HG02870 (cell line): ENCODE measurements at regions not wholly inside any gene's neighbourhood (a gene's known extent, or its start where the extent isn't known, plus 50 kb on each side); places are given as distances from the start of the nearest gene placed in this dataset.

ENCODE experiments used
- ATAC-seq: cut with Tn5 transposase; IDR thresholded peaks from one replicate; pipeline ENCODE4 v1.9.1; 2021; ENCODE audit warnings: mild to moderate bottlenecking, moderate library complexity; ENCODE audit not compliant: unreplicated experiment

- no peak for ATAC-seq
Measured at GRCh38 chr16:50932348-50932935, 190.6 kb downstream of the CYLD start.

DNA sequence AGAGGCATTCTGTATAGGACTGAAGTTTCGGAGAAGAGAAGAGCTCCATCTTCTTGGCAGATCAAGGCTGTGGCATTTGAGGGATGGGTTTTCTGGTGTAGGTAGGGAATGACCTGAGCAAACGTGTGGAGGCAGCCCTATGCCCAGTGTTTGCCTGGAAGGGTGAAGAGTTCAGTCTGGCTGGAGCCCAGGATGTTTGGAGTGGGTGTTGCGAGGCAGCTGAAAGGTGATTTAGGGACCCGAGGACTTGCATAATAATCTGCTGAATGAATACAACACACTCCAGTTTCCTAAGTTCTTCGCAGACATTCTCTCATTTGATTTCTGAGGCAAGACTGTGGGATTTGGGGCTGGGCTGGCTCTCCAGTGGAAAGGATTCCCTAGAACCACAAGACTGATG, 186.2 kb downstream of the CYLD start:
- ATAC-seq: no peak

GRCh38 chr16:50925758-50926357, 184.0 kb downstream of the CYLD start:
- ATAC-seq: no peak

GRCh38 chr16:50924759-50925545, 183.1 kb downstream of the CYLD start:
- no peak for ATAC-seq

- ATAC-seq: no peak
Measured at GRCh38 chr16:50917950-50918703, 176.2 kb downstream of the CYLD start.

DNA sequence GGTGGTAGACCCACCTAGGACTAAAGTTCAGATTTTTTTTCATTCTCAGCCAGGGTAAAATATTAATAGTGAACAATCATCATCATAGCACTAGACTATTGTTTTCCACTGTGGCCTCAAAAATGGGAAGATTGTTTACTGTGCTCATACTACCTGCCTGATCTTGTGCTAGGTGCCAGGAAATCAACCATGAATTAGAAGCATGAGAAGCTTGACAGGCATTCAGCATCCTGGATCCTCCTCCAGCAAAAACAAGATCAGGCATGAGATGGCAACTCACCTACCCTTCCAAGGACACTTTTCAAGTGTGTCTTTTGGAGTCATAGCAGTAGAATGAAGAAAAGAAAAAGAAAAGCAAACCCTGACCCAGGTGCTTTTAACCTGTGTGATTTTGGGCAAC, 174.2 kb downstream of the CYLD start:
- no peak for ATAC-seq

DNA sequence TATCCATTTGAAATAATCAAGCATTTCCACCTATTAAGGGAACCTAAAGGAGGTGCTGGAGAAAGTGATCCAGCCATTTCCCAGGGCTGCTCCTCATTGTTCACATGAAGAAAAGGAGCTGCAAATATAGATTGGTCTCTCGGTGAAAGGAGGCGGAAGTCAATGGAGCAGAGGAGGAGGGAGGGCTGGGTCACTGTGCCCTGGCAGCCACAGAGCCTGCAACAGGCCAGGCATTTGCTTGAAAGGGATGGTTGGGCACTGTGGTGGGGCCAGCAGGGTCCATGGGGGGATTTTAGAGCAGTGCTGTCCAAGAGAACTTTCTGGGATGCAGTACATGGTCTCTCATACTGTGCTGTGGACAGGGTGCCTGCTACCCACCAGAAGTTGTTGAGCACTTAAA, 173.2 kb downstream of the CYLD start:
- ATAC-seq: no peak

GRCh38 chr16:50910736-50911100, 168.8 kb downstream of the CYLD start:
- ATAC-seq: no peak

DNA sequence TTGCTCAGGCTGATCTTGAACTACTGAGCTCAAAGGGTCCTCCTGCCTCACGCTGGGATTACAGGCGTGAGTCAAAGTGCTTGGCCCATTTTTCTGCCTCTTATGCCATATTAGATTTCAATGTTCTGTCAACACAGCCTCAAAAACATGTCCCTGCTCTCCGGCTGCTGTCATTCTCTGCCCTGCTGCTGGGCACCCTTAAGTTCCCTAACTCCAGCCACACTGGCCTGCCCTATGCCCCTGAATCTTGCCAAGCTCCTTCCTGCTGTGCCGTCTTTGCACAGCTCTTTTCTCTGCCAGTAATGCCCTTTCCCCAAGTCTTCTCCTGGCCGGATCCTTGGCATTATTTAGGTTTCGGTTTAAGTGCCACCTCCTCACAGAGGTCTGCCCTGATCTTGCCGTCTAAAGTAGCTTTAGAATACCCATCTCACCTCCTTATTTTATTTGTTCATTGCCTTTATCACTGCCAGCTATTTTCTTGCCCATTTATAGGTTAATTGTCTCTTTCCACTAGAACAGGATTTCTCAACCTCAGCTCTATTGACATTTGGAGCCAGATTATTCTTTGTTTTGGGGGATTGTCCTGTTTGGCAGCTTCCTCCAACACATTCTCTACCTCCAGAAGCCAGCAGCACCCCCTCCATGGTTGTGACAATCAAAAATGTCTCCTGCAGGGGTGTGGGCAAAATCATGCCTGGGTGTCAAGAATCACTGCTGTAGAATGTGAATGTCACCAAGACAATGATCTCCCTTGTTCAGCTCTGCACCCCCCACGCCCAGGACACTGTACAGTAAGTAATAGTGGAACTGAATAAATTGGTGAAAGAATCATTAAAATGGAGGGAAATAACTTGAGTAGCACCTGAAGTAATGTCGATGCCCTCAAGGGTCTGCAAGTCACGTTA, 168.2 kb downstream of the CYLD start:
- ATAC-seq: no peak

GRCh38 chr16:50908468-50908867, 166.6 kb downstream of the CYLD start:
- ATAC-seq: no peak

- ATAC-seq: no peak
Measured at GRCh38 chr16:50906454-50906853, 164.6 kb downstream of the CYLD start.

DNA sequence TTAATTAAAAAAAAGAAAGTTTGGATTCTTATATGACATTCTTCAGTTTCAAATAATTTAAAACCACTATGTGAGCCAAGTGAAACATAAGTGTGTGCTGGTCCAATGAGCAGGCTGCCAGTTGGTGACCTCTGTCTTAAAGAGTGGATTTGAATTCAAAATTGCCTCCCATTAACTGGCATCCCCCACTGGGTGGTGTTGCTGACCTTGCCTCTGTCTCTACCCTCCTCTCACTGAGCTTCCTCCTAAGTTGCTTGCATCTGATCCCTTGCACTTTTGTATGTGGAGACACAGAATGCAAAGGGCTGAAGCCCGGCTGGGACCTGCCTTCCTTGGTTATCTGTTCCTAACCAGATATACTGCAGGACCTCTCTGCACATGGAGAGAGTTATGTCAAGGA, 160.6 kb downstream of the CYLD start:
- ATAC-seq: no peak

DNA sequence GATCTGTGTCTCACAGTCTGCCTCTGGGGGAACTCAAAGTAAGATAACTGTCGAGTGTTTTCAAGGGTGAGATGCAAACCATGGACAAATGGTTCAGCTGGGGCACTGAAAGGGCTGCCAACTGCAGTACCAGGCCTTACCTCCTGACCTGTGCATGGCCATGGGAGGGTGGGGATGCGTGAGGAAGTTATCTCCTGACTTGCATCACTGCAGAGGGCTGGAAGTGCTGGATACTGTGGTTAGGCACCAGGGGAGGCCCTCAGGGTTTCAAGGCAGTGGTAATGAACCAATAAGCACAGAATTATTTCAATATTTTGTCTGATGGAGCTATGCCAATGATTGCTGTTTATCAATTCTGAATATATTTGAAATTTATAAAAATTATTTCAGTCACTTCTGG, 159.2 kb downstream of the CYLD start:
- no peak for ATAC-seq

DNA sequence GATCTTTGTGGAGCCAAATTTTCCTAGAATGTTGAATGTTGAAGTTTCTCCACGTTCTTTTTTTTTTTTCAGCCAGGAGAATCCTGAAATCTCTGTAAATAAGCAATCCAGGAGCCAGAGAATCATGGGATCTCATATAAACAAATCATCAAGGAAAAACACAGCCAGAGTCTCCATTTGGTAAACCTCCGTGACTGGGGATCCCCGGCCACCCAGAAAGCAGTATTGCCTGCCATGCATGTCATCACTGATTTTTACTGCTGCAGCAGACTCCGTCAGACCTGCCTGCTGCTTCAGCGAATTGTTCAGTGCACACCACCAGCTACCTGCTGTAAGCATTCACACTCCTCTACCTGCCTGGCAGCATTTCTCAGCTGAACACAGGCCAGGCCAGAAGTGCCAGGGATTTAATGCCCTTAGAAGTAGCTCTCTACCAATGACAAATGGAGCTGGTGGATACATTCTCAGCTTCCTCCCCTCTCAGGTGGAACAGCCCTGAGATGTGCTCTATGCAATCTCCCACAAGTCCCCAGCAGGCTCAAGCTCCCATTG, 158.6 kb downstream of the CYLD start:
- ATAC-seq: no peak

GRCh38 chr16:50899951-50900350, 158.1 kb downstream of the CYLD start:
- no peak for ATAC-seq

- ATAC-seq: no peak
Measured at GRCh38 chr16:50889746-50890145, 147.9 kb downstream of the CYLD start.

- ATAC-seq: no peak
Measured at GRCh38 chr16:50889276-50889675, 147.4 kb downstream of the CYLD start.

- ATAC-seq: no peak
Measured at GRCh38 chr16:50888486-50889261, 146.8 kb downstream of the CYLD start.

GRCh38 chr16:50887500-50888298, 145.8 kb downstream of the CYLD start:
- no peak for ATAC-seq
